ENCODE measurements at regions not wholly inside any gene's neighbourhood (a gene's known extent, or its start where the extent isn't known, plus 50 kb on each side); places are given as distances from the start of the nearest gene placed in this dataset.

GRCh38 chr3:29195056-29195455, 85.8 kb upstream of the RBMS3 start:
- TF ChIP-seq CTCF (IDR thresholded peaks at IDR 0.05) (no peak), SIN3A (IDR thresholded peaks at IDR 0.05; ENCODE audit: borderline replicate concordance, insufficient read depth, low read depth, low read length) (no peak)
